HG03469 (cell line): ENCODE measurements at regions not wholly inside any gene's neighbourhood (a gene's known extent, or its start where the extent isn't known, plus 50 kb on each side); places are given as distances from the start of the nearest gene placed in this dataset.

Experiments used
- ATAC-seq: cut with Tn5 transposase; IDR thresholded peaks from one replicate; pipeline ENCODE4 v1.9.1; 2021; ENCODE audit warnings: mild to moderate bottlenecking, moderate library complexity, moderate number of reproducible peaks; ENCODE audit not compliant: unreplicated experiment

DNA sequence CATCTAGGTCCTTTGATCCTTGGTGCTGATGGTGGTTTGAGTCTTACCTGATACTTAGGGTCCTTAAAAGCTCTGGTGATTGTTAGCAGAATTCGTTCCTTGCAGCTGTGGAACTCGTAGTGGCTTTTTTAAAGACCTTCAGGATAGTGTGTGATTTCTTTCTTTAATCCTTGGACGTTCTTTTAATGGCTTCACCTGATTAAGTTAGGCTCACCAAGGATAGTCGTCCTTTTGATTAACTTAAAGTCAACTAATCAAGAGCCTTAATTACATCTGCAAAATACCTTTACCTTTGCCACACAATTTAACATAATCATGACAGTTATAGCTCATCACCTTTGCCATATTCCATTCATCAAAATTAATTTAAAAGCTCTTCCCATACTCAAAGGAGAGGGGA is 1807.7 kb downstream of the OLFM4 start:
- no peak for ATAC-seq

DNA sequence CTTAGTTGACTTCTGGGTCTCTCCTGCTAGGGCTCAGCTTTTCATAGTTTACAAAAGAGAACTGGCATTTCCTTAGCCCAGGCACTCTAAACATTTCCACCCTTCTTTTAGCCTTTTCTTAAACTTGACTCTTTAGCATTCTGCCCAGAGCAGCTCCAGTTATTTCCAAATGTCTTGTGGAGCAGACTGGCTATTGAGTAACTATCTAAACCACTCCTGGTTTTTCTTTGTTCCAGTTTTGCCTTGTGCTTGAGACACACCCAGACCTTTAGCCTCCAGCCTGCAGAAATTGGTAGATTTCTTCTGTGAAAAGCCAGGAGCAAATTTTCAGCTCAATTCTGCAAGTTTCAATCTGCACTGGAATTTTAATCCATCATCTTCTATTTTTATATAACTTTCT is 1813.1 kb downstream of the OLFM4 start:
- no peak for ATAC-seq

DNA sequence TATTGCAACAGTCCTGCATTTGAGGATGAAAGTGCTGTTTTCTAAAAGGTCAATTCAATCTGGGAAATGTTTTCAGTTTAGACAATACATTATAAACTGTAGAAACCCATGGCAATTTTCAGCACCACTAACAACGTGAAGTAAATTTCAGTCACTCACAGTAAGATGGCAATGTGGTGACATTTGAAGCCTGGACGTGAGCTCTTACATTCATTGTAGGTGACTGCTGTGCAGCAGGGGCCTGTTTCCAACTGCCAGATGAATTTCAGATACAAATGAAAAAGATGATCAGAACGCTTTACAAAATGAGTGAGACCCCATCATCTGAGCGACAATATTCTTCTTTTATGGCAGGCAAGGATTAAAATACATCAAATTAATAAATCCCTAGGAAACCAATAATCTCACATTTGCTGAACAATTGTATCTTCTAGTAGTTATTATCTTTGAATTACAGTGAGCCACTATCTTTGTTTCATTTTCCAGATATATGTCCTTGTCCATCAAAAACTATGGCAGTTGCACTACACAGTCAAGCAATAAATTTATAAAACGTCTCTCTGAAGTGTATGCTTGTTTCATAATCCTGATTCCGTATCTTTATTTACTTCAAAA is 1816.8 kb downstream of the OLFM4 start:
- no peak for ATAC-seq

DNA sequence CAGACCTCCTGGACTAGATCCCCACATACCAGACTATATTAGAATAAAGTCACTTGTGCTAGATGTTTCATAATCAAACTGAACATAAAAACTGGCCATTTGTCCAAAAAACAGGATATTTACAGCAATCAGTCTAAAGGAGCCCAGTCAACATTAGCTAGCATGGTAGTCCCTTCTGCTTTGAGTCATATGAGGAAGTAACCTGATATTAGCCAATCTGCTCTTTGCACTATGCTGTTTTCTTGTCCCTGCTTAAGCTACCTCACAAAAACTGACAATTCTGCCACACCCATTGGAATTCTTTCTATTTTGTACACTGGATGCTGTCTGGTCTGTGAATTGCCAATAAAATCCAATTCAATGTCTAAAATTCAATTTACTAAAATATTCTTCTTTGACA is 1824.2 kb downstream of the OLFM4 start:
- ATAC-seq, result no peak

DNA sequence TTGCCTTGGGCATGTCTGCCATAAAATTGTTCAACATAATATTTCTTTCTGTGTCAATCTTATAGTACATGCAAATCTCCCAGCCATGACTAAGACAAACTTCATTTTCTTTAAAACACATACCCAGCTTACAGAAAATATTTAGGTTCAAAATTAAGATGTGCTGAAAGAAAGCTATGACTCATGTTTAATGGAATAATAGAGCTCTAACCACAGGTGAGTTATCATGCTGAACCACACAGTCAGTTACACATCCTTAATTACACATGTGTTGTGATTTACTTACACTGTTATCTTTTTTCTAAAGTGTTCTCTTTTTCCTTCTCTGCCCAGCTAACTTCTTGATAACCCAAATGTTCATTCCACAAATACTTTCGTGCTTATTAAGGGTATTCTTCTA is 1831.2 kb downstream of the OLFM4 start:
- ATAC-seq, result no peak

DNA sequence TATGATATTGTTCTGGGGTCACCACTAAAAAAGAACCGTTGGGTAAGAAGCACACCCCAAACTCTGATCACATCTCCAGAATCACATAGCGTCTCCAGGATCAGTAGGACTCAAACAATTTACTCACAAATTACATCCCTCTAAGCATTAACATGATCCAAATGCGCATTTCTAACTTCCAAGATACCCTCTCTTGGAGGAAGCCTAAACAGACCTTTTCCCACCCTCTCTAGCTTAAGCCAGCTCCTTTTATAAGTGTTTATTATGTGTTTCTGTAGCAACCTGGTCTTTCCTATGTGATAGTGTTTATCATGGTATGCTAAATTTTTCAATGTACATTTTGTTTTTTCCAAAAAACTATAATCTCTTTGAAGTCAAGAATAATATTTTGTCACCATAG is 1846.5 kb downstream of the OLFM4 start:
- no peak for ATAC-seq

DNA sequence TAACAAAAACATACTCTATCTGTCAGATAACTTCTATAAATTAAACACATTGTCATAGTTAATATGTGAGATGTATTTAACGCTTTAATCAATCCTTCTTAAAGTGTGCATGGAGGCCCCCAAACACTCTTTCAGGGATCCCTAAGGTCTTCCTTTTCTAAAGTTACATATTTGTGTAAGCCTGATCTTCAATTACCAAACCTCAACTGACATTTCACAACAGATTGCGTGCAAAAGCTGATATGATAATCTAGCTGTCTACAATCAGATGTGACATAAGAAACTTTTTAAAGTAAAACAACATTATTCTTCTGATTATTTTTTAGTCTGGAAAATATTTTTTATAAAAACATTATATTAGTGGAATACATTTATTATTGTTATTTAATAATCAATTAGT is 1850.4 kb downstream of the OLFM4 start:
- ATAC-seq, result no peak

DNA sequence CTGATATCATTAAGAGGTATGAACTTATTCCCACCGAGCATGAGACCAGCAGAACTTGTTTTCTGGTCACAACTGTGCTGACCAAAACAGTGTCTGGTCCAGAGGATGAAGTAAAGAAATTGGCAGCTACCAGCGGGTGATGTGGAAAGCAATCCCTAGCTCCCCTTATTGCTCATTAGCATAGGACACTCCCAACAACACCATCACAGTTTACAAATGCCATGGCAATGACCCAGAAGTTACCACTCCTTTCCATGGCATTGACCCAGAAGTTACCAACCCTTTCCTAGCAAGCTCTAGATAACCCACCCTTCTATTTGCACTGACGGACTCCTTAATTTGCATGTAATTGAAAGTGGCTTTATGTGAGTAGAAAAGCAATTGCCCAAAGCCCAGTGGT is 1856.1 kb downstream of the OLFM4 start:
- ATAC-seq, result no peak

DNA sequence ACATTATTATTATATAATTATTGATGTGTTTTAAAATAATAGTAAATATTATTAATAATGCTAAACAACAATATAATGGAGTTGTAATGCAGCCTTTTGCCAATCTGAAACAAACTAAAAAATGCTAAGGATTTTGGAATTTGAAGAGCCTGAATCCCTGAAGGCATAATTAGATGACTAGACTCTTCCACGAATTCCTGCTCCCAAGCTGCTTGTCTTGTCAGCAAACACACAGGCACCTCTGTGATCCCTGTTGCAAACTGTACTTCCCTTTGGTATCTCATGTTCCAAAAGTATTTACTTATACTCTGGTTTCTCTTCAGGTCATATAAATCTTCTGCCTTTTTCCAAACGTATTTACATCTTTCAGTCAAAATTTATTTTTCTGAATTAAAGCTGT is 1862.4 kb downstream of the OLFM4 start:
- no peak for ATAC-seq

DNA sequence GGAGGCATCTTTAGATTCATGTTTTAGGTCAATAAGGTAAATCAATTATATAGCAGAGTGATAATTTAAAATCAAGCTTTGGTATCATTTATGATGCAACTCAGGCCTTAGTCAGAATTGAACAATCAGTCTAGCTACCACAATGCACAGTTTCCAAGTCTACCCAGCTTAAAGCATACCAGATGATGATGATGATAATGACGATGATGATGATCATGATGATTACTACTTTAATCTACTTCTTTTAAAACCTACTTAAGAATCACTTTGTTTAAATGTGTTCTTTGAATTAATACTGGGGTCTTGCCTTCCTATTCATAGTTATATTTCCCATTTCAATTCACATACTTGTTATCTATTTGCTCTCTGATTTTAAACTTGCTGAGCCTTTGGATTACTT is 1872.7 kb downstream of the OLFM4 start:
- no peak for ATAC-seq

DNA sequence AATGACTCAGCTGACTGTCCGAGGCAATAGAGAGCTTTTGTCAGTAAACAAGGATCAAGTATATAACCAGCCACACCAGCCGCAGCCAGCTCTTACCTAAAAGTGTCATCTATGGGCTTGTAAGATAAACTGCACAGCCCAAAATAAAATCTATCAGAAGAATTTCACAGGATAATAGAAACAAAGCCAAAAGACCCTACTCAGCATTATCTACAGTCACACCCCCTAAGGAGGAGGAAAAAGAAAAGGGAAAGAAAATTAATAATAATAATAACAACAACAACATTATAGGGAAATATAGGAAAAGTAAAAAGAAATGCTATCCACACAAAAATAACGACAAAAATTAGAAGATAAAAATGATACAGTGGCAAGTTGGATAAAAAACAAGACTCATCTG is 1883.8 kb downstream of the OLFM4 start:
- ATAC-seq, result no peak

DNA sequence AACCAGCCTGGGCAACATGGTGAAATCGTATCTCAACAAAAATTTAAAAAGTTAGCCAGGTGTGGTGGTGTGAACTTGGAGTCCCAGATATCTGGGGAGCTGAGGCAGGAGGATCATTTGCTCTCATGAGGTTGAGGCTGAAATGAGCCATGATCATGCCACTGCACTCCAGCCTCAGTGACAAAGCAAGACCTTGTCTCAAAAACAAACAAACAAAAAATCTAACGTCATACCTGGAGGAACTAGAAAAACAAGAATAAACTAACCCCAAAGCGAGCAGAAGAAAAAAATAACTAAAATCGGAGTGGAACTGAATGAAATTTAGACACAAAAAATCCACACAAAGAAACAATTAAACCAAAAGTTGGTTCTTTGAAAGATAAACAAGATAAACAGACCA is 1885.1 kb downstream of the OLFM4 start:
- ATAC-seq, result no peak

DNA sequence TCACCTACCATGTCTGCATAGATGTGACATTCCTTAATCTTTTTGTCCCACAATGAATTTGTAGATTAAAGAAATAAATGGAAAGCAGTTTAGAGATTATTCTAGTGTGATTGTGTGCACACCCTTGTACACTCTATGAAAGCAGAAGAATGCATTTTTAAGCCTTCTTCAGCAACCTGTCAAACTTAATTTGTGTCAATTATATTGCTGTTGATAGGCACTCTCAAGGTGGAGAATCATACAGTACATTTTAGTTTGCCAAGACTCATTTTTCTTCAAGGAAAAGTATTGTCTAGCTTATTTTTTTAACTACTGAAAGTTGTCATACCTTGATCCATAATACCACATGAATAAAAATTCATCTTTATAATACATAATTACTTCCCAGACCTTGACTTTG is 1898.9 kb downstream of the OLFM4 start:
- no peak for ATAC-seq

DNA sequence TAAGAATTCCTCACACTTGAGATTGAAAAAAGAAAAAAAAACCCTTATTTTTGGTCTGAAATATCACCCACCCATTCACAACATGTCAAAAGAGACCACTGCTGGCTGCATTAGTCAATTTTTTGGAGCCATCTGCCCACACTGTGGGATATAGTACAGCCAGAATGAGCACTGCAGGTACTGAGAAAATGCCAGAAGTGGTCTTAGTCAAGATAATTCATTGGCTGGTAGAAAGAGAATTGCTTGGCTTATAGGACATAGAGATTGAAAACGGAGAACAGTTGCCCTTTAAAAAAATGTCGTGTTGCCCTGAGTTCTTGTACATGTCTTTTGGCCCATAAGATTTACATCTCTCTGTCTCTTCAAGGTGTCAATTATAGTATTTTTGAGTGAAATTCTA is 1899.5 kb downstream of the OLFM4 start:
- no peak for ATAC-seq

DNA sequence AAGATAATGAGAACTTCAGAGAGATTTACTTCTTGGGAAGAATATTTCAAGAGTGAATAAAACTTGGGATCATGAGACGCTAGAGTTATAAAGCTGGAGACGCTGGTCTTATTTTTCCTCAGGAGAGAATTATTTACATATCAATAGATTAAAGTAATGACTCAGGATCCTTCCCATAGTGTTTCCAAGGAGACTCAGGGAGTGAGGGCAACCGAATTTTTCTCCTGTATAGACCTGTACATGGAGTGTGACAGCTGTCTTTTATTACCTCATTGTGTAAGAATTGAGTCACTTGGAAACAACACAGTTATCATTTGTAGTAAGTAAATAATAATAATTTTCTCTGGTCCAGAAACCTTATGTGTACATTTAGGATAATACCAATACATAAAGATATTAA is 1905.5 kb downstream of the OLFM4 start:
- ATAC-seq, result no peak

DNA sequence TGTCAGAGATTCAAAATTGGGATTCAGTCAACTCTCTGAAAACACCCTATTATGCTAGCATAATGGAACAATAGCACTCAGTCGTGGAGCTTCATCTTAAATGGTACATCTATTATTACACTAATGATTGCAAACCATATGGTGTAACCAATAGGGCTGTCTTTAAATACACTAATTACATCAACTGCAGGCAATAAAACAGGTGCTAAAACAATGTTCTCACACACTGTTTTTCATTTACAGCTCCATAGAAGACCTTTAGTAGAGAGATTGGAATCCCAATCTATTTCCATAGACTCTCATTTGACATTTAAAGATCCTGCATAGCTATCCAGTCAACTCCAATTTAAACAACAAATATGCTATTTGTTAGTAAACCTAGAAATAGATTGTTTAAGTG is 1917.4 kb downstream of the OLFM4 start:
- no peak for ATAC-seq

DNA sequence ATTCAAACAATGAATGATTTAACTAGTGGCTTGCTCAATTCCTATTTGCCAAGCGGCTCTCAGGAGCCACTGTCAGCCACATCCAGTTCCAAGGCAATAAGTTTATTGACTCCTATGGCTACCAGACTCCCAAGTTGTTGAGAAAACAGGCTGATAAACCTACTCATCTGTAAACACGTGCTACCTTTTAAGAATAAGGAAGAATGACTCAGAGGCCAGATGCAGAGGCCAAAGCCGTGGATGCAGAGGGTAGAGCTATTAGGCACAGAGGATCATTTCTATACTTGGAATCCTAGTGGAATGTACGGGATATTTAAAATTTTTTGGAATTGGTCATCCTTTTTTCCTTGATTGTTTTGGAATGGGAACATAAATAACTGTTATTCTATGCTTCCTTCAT is 1921.1 kb downstream of the OLFM4 start:
- ATAC-seq, result no peak

DNA sequence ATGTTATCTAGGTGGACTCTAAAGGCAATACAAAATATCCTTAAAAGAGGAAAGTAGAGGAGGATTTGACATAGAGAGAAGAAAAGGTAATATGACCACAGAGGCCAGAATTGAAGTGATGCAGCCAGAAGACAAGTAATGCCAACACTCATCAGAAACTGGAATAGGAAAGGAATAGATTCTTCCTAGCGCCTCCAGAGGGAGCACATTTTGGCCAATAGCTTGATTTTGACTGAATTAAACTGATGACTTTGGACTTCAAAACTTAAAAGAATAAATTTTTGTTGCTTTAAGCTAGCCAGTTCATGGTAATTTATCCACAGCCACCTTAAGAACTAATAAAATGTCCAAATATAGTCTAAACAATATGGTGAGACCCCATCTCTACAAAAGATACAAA is 1921.9 kb downstream of the OLFM4 start:
- ATAC-seq, result no peak

DNA sequence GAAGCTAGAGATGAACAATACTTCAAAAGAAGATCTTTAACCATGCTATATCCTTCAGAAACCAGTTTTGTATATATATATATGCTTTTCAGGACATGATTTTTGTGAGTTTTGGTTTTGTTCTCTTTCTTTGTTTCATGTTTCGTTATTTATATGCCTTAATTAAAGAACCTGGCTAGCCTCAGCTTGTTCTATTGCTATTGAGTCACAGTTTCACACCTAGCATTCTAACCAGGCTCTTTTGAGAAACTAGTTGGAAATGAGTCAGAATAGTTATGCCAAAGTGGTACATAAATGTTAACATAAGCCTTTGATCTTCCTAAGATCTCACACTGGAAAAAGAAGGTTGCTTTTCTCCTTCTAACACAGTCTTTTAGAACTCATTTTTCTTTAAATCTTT is 1925.2 kb downstream of the OLFM4 start:
- no peak for ATAC-seq

DNA sequence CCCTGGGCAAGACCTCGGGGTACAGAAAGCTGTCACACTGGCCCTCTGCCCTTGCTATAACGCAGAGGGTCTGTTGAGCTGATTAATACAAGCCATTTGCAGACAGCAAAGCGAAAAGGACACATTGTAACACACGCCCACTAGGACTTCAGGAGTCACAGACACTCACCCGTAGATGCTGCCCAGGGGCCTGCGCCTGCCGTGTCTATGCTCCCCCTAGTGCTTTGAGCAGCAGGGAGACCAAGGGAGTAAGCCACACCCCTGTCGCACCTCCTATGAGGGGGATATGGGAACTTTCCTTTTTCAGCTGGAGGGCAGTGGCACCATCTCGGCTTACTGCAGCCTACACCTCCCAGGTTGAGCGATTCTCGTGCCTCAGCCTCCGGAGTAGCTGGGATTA is 1930.2 kb downstream of the OLFM4 start:
- no peak for ATAC-seq

DNA sequence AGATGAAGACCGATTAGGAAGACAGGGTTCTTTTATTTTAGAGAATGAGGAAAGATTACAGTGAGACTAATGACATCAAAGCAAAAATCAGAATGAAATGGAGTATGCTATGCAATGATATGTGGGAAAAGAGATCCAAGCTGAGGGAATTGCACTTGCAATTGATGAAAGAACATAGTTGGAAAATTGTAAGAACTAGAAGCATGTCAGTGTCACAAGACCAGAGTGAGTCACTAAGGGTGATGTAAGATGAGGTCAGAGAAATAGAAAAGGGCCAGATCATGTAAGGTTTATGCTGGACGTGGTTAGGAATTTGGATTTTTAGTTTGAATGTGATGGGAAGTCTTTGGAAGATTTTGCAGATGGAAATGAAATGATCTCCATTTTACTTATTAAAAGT is 1937.3 kb downstream of the OLFM4 start:
- no peak for ATAC-seq

DNA sequence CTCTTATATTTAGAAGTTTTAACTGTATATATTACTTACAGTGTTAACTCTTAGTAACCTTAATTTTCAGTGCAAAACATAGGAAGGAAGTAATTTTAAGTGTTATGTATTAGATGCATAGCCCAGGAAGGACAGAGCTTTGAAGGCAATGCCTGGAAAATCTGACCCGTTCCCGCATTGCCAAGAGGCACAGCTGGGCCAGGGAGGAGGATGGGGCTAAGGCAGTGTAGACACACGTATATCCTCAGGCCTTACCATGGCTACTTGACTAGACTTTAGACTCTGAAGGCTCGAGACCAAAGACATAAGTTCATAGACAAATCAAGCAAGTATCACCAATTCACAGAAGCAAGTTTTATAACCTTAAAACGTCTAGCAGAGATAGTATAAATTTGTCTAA is 1944.2 kb downstream of the OLFM4 start:
- ATAC-seq, result no peak

DNA sequence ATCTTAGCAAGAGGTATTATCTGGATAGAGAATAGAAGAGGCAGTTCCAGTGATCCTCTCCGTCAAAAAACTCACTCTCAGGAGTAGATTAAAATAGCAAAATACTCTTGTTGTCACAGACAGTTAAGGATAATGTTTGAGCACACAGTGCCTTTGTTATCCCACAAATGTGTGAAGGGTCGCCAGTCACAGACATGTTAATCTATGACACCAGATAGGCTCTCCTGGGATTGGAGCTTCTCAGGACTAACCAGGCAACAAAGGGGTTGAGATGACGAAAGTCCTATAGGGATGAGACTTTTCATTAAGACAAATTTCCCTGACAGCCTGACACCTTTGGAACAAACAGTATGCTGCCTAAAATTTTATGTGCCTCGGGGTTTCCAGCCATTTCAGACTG is 1947.1 kb downstream of the OLFM4 start:
- no peak for ATAC-seq

DNA sequence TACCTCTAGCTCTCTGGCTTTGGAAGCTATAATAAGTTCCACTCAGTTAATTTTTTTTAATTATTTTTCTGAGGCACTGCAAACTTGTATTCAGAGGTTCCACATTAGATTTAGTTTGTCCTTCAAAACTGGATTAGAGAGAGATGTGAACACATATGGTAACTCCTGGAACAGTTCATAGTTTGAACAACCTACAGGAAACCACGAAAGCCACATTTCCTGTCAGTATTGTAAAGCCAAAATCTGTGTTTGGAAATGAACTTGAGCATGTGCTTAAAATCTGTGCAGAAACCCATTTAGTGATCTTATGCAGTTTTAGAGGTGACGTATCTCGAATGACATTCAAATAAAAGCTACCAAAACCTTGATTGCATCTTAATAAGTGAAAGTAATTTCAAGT is 1952.0 kb downstream of the OLFM4 start:
- ATAC-seq, result no peak
